Panc1 (cell line): ENCODE measurements at regions not wholly inside any gene's neighbourhood (a gene's known extent, or its start where the extent isn't known, plus 50 kb on each side); places are given as distances from the start of the nearest gene placed in this dataset.
"Not testable (repeated sequence)": the region's sequence is repeated elsewhere in the genome, so short reads cannot be mapped to it uniquely, and the experiment has no call there.

ENCODE experiments used
- ATAC-seq: fragments of 200-7000 bp; cut with Tn5 transposase; 2 replicates; pipeline ENCODE4 v1.9.1; 2020; ENCODE audit warnings: mild to moderate bottlenecking, moderate library complexity
- BruUV-seq: library from RNA; stranded (reverse); fragments of 400-500 nt; replicated peaks from 2 replicates; lab custom pipeline; 2021; lab: Mats Ljungman, UMichigan
- CTCF ChIA-PET: fragments of 300-600 bp; sonication (Branson Sonifier 250); formaldehyde crosslinking; loops from one replicate; lab custom pipeline; 2022; ENCODE audit warnings: antibody characterized with exemption; lab: Charles Lee
- POLR2A ChIA-PET: fragments of 300-600 bp; sonication (Branson Sonifier 250); formaldehyde crosslinking; loops from one replicate; lab custom pipeline; 2022; ENCODE audit warnings: antibody characterized with exemption; lab: Charles Lee
- DNase-seq: peaks from one replicate; pipeline ENCODE4 v3.0.0-alpha.2; 2010; ENCODE audit warnings: low read depth, low spot score
- H3K27ac ChIP-seq: 2 replicates; pipeline ENCODE4 v1.5.1; 2011; ENCODE audit warnings: mild to moderate bottlenecking, low read length, inconsistent platforms
- H3K27me3 ChIP-seq: fragments of 200-500 bp; sonication (Bioruptor generic); 2 replicates; pipeline ENCODE4 v1.6.0; 2014; ENCODE audit warnings: low read length, inconsistent platforms; ENCODE audit not compliant: control insufficient read depth, insufficient read depth
- H3K36me3 ChIP-seq: fragments of 200-500 bp; sonication (Bioruptor generic); 2 replicates; pipeline ENCODE4 v1.5.1; 2014; ENCODE audit warnings: inconsistent platforms, mild to moderate bottlenecking, low read length, moderate library complexity; ENCODE audit not compliant: control insufficient read depth, insufficient read depth
- H3K4me1 ChIP-seq: 2 replicates; pipeline ENCODE4 v1.5.1; 2011; ENCODE audit warnings: inconsistent platforms, mild to moderate bottlenecking, low read length, moderate library complexity; ENCODE audit not compliant: control insufficient read depth, insufficient read depth
- H3K4me3 ChIP-seq, 2 experiments: 2 replicates each; pipeline ENCODE4 v1.5.1; 2011 to 2012; ENCODE audit warnings: low read depth in 2 of 2, low read length in 2 of 2, mild to moderate bottlenecking in 2 of 2, inconsistent platforms in 1 of 2, moderate library complexity in 1 of 2
- H3K9me3 ChIP-seq: fragments of 200-500 bp; sonication (Bioruptor generic); 2 replicates; pipeline ENCODE4 v1.5.1; 2014; ENCODE audit warnings: low read depth, mild to moderate bottlenecking, inconsistent platforms, low read length, moderate library complexity; ENCODE audit not compliant: control insufficient read depth, insufficient read depth
- CTCF ChIP-seq: fragments of 450-650 bp; IDR thresholded peaks from 2 replicates; pipeline ENCODE4 v1.5.1; 2017; ENCODE audit warnings: mild to moderate bottlenecking
- POLR2AphosphoS5 ChIP-seq: IDR thresholded peaks from 2 replicates; pipeline ENCODE4 v1.6.1; 2012; ENCODE audit warnings: mild to moderate bottlenecking, low read depth, low read length, moderate library complexity
- REST ChIP-seq, 2 experiments: IDR thresholded peaks; 2 replicates each; pipeline ENCODE4 v1.6.1; 2011 to 2012; ENCODE audit warnings: low read depth in 2 of 2, control low read depth in 1 of 2, low read length in 1 of 2, mild to moderate bottlenecking in 1 of 2, moderate library complexity in 1 of 2; ENCODE audit not compliant: insufficient read depth in 1 of 2
- SIN3A ChIP-seq: IDR thresholded peaks from 2 replicates; pipeline ENCODE4 v1.6.1; 2012; ENCODE audit warnings: low read depth, mild to moderate bottlenecking, low read length, moderate library complexity, borderline replicate concordance; ENCODE audit not compliant: insufficient read depth
- TCF7L2 ChIP-seq: IDR thresholded peaks from 2 replicates; pipeline ENCODE4 v1.6.1; 2011; ENCODE audit warnings: mild to moderate bottlenecking, low read depth, low read length, inconsistent platforms
- in situ Hi-C: cut with HindIII; loops from 2 replicates; pipeline ENCODE4 v1.10.0; 2016; ENCODE audit warnings: low sequenced_read_pairs, low pct_unique_long_range_greater_than_20kb
- intact Hi-C: fragments of 100-400 bp; cut with micrococcal nuclease; formaldehyde crosslinking; loops from one replicate; pipeline ENCODE4 v1.10.0; 2022; ENCODE audit not compliant: unreplicated experiment

GRCh38 chr7:124618871-124619270 lies 146.7 kb downstream of the GPR37 start:
- Histone ChIP-seq H3K27ac (no peak overlapping the region), H3K36me3 (no peaks in the 10 kb centered on the region), H3K4me1 (no peaks in the 10 kb centered on the region), H3K27me3 (no peaks in the 10 kb centered on the region), H3K4me3 (no peak overlapping the region), H3K9me3 (no peaks in the 10 kb centered on the region)
- CTCF ChIA-PET = interaction anchor here (0.6 kb wide), 1 partner anchor 58 kb away, joined by 11 read pairs; no protein-coding TSS in a partner anchor
- DNase-seq = no peak
- no peak for ATAC-seq
- no TSS peak for BruUV-seq
- intact Hi-C loops = no loop called here
- no peak for TF ChIP-seq REST (IDR thresholded peaks at IDR 0.05; ENCODE audit: insufficient read depth in 1 of 2, low read depth in 2 of 2, low read length in 1 of 2)
- TF ChIP-seq TCF7L2 = no peak
- TF ChIP-seq SIN3A = no peak
- TF ChIP-seq POLR2AphosphoS5 = no peak
- no peak for TF ChIP-seq CTCF
- POLR2A ChIA-PET = no interaction called here
- in situ Hi-C loops = no loop called here

- H3K4me3 ChIP-seq, H3K36me3 ChIP-seq, in situ Hi-C loops, intact Hi-C loops, BruUV-seq, DNase-seq, H3K4me1 ChIP-seq, POLR2A ChIA-PET, H3K27ac ChIP-seq, ATAC-seq, H3K27me3 ChIP-seq, H3K9me3 ChIP-seq: not testable (repeated sequence)
- CTCF ChIA-PET = interaction anchor here (0.6 kb wide), 1 partner anchor 58 kb away, joined by 11 read pairs; no protein-coding TSS in a partner anchor
These were observed 147.5 kb downstream of the GPR37 start for GRCh38 chr7:124618051-124618450.

GRCh38 chr7:124603066-124603465 lies 162.5 kb downstream of the GPR37 start:
- Histone ChIP-seq H3K9me3 (no peaks in the 10 kb centered on the region), H3K36me3 (no peaks in the 10 kb centered on the region; the same call in 1 of the 2 replicates), H3K4me3 (no peak overlapping the region), H3K27ac (no peak overlapping the region), H3K4me1 (no peaks in the 10 kb centered on the region), H3K27me3 (no peaks in the 10 kb centered on the region)
- in situ Hi-C loops = no loop called here
- intact Hi-C loops = no loop called here
- no TSS peak for BruUV-seq
- POLR2A ChIA-PET = no interaction called here
- TF ChIP-seq TCF7L2 = no peak
- DNase-seq (no peak), ATAC-seq (no peak)
- CTCF ChIA-PET = no interaction called here
